Pancreas (tissue), 10 donors: ENCODE measurements at regions not wholly inside any gene's neighbourhood (a gene's known extent, or its start where the extent isn't known, plus 50 kb on each side); places are given as distances from the start of the nearest gene placed in this dataset.

ENCODE experiments used
- ATAC-seq, 4 donors: fragments of 200-7000 bp; cut with Tn5 transposase; one replicate each; pipeline versions ENCODE4 v1.8.0 to v1.9.1; 2020; ENCODE audit warnings: mild to moderate bottlenecking in 4 of 4, moderate library complexity in 4 of 4
- DNase-seq, 6 donors: peaks; one replicate each; pipeline ENCODE4 v3.0.0-alpha.2; 2020
- FAIRE-seq: peaks from 2 replicates; lab custom pipeline; 2012; peaks lifted over from hg19 to GRCh38; lab: Jason Lieb, UNC
- H3K27ac ChIP-seq, 4 donors: fragments of 200-600 bp; sonication (generic); 1 replicate in 3 of 4; 2 replicates in 1 of 4; pipeline versions ENCODE4 v1.5.0 to v1.8.0; 2020
- H3K27me3 ChIP-seq, 4 donors: fragments of 200-600 bp; one replicate each; pipeline ENCODE4 v1.8.0; 2021
- H3K36me3 ChIP-seq, 3 donors: fragments of 200-600 bp; sonication (generic) in 1 of 3; one replicate each; pipeline versions ENCODE4 v1.5.0 to v1.8.0; 2020 to 2021
- H3K4me1 ChIP-seq, 3 donors: fragments of 200-600 bp; one replicate each; pipeline ENCODE4 v1.8.0; 2021
- H3K4me3 ChIP-seq, 4 donors: fragments of 200-600 bp; sonication (generic) in 2 of 4; one replicate each; pipeline versions ENCODE4 v1.5.0 to v1.8.0; 2020 to 2021
- H3K9me3 ChIP-seq, 4 donors: fragments of 200-600 bp; one replicate each; pipeline ENCODE4 v1.8.0; 2021
- CTCF ChIP-seq, 4 donors: fragments of 200-600 bp; sonication (generic) in 3 of 4; IDR thresholded peaks; one replicate each; pipeline versions ENCODE4 v1.5.0 to v1.8.0; 2021; ENCODE audit warnings: antibody characterized with exemption in 4 of 4
- WGBS, 2 donors: extraction: QIAGEN DNeasy Blood & Tissue Kit; methylation state at CpG; one replicate each; pipeline ENCODE4 v1.1.7; 2013; 5-methylcytosine and 5-hydroxymethylcytosine counted together
- intact Hi-C, 3 donors: fragments of 100-400 bp; cut with DNase I; formaldehyde crosslinking; loops; one replicate each; pipeline versions ENCODE4 v1.11.1 to v1.14.2; 2022
- donor health status: healthy with polysubstance abuse.
- donor health status: DM: no; HTN: no; CAD: no; lungs with moderate emphysema.
- donor health status: DM: no; HTN: no; CAD: no.
- donor health status: control.
- donor health status: control.
- donor health status: Bipolar disorder and iron deficiency.
- donor health status: DM: yes; HTN: yes; CAD: no.
- donor health status: DM: no; HTN: no; CAD: no.
- donor health status: DM: no; HTN: no; CAD: no.
- donor health status: DM: yes; HTN: yes; CAD: no.

- TF ChIP-seq CTCF (IDR thresholded peaks at IDR 0.05), result no peak
- WGBS, 2 donors, result 79 to 89% methylated on average over 7 of the region's 7 CpGs
- intact Hi-C loops, result loop anchor here in 1 of 3 donors (10.0 kb wide), 1 partner anchor 65 kb away; no protein-coding TSS in a partner anchor
- Histone ChIP-seq H3K36me3 (no peaks in the 10 kb centered on the region), H3K27me3 (no peaks in the 10 kb centered on the region), H3K9me3 (no peaks in the 10 kb centered on the region), H3K27ac (no peak overlapping the region), H3K4me1 (no peaks in the 10 kb centered on the region), H3K4me3 (no peak overlapping the region)
- ATAC-seq (no peak), DNase-seq (no peak), FAIRE-seq (no peak)
These were observed 360.8 kb downstream of the SOCS6 start for GRCh38 chr18:70649683-70650082.

- TF ChIP-seq CTCF (IDR thresholded peaks at IDR 0.05), result no peak
- intact Hi-C loops, result loop anchor here in 1 of 3 donors (10.0 kb wide), 1 partner anchor 61 kb away; no protein-coding TSS in a partner anchor
- H3K9me3 ChIP-seq, result no peaks in the 10 kb centered on the region
- H3K27me3 ChIP-seq, result no peaks in the 10 kb centered on the region
- H3K4me3 ChIP-seq, result no peak overlapping the region
- no peak for ATAC-seq
- WGBS, 2 donors, result 60 to 78% methylated on average over 5 of the region's 5 CpGs
- no peak overlapping the region for H3K27ac ChIP-seq
- no peaks in the 10 kb centered on the region for H3K4me1 ChIP-seq
- no peaks in the 10 kb centered on the region for H3K36me3 ChIP-seq
- DNase-seq, result no peak
- no peak for FAIRE-seq
These were observed 357.1 kb downstream of the SOCS6 start for GRCh38 chr18:70645971-70646370.

GRCh38 chr18:70643812-70644211, 355.0 kb downstream of the SOCS6 start:
- no peak for TF ChIP-seq CTCF (IDR thresholded peaks at IDR 0.05)
- no peak for DNase-seq
- ATAC-seq, result no peak
- no peak for FAIRE-seq
- Histone ChIP-seq H3K36me3 (no peaks in the 10 kb centered on the region), H3K27ac (no peak overlapping the region), H3K4me3 (no peak overlapping the region), H3K27me3 (no peaks in the 10 kb centered on the region), H3K9me3 (no peaks in the 10 kb centered on the region), H3K4me1 (no peaks in the 10 kb centered on the region)
- 32 to 82% methylated on average over 1 of the region's 1 CpG for WGBS, 2 donors
- intact Hi-C loops, result loop anchor here in 1 of 3 donors (10.0 kb wide), 1 partner anchor 59 kb away; no protein-coding TSS in a partner anchor

- ATAC-seq (peak; percentile 18 to 78 (median 44)), DNase-seq (no peak), FAIRE-seq (no peak)
- Histone ChIP-seq H3K36me3 (no peaks in the 10 kb centered on the region), H3K4me1 (no peaks in the 10 kb centered on the region), H3K4me3 (no peak overlapping the region), H3K27ac (peak overlapping the region in 2 of 4 donors; percentile 15 to 17), H3K27me3 (no peaks in the 10 kb centered on the region), H3K9me3 (no peaks in the 10 kb centered on the region)
- intact Hi-C loops, result loop anchor here in 1 of 3 donors (10.0 kb wide), 1 partner anchor 56 kb away; no protein-coding TSS in a partner anchor
- TF ChIP-seq CTCF (IDR thresholded peaks at IDR 0.05), result no peak
- 8 to 14% methylated on average over 6 of the region's 6 CpGs for WGBS, 2 donors
These were observed 352.4 kb downstream of the SOCS6 start for GRCh38 chr18:70641156-70641775.

GRCh38 chr18:70640336-70640887, 351.6 kb downstream of the SOCS6 start:
- ATAC-seq (no peak), FAIRE-seq (no peak), DNase-seq (no peak)
- intact Hi-C loops, result loop anchor here in 1 of 3 donors (10.0 kb wide), 1 partner anchor 56 kb away; no protein-coding TSS in a partner anchor
- 30 to 41% methylated on average over 2 of the region's 2 CpGs for WGBS, 2 donors
- H3K36me3 ChIP-seq, result no peaks in the 10 kb centered on the region
- no peak for TF ChIP-seq CTCF (IDR thresholded peaks at IDR 0.05)
- H3K27ac ChIP-seq, result peak overlapping the region in 1 of 4 donors; percentile 17
- H3K4me1 ChIP-seq, result no peaks in the 10 kb centered on the region
- no peaks in the 10 kb centered on the region for H3K27me3 ChIP-seq
- H3K4me3 ChIP-seq, result no peak overlapping the region
- H3K9me3 ChIP-seq, result no peaks in the 10 kb centered on the region
